Thymus (tissue), 11 donors: ENCODE measurements at regions not wholly inside any gene's neighbourhood (a gene's known extent, or its start where the extent isn't known, plus 50 kb on each side); places are given as distances from the start of the nearest gene placed in this dataset.

ENCODE experiments used
- DNase-seq, 9 donors: peaks; one replicate each; pipeline ENCODE4 v3.0.0-alpha.2; 2013; ENCODE audit warnings: low spot score in 9 of 9, low read depth in 6 of 9, missing footprints in 1 of 9
- H3K27ac ChIP-seq, 2 donors: one replicate each; pipeline ENCODE4 v1.5.1; 2013; ENCODE audit warnings: control low read depth in 1 of 2, low read depth in 1 of 2, low read length in 1 of 2, mild to moderate bottlenecking in 1 of 2, moderate library complexity in 1 of 2
- H3K27me3 ChIP-seq, 2 donors: one replicate each; pipeline ENCODE4 v1.5.1; 2013; ENCODE audit warnings: low read length in 1 of 2; ENCODE audit not compliant: control insufficient read depth in 2 of 2, insufficient read depth in 1 of 2
- H3K36me3 ChIP-seq, 2 donors: one replicate each; pipeline ENCODE4 v1.5.1; 2013; ENCODE audit warnings: low read length in 1 of 2, mild to moderate bottlenecking in 1 of 2, moderate library complexity in 1 of 2; ENCODE audit not compliant: control insufficient read depth in 2 of 2, insufficient read depth in 2 of 2
- H3K4me1 ChIP-seq, 2 donors: one replicate each; pipeline ENCODE4 v1.5.1; 2013; ENCODE audit warnings: low read length in 2 of 2; ENCODE audit not compliant: control insufficient read depth in 2 of 2, insufficient read depth in 2 of 2
- H3K4me3 ChIP-seq, 2 donors: one replicate each; pipeline ENCODE4 v1.5.1; 2013; ENCODE audit warnings: low read length in 2 of 2, control low read depth in 1 of 2, mild to moderate bottlenecking in 1 of 2
- H3K9me3 ChIP-seq, 2 donors: one replicate each; pipeline ENCODE4 v1.5.1; 2013; ENCODE audit warnings: low read length in 1 of 2, mild to moderate bottlenecking in 1 of 2; ENCODE audit not compliant: control insufficient read depth in 2 of 2, insufficient read depth in 1 of 2
- WGBS: extraction: QIAGEN DNeasy Blood & Tissue Kit; methylation state at CpG from one replicate; pipeline ENCODE4 v1.1.7; 2013; 5-methylcytosine and 5-hydroxymethylcytosine counted together
- donor health status: healthy.

- H3K9me3 ChIP-seq = no peaks in the 10 kb centered on the region
- H3K36me3 ChIP-seq = no peaks in the 10 kb centered on the region
- DNase-seq = no peak
- 18% methylated on average over 5 of the region's 5 CpGs for WGBS
- no peaks in the 10 kb centered on the region for H3K4me1 ChIP-seq
- no peak overlapping the region for H3K27ac ChIP-seq
- no peak overlapping the region for H3K4me3 ChIP-seq
- H3K27me3 ChIP-seq = no peaks in the 10 kb centered on the region
Observed at GRCh38 chr5:166430491-166431319, 1860.7 kb upstream of the WWC1 start.

DNA sequence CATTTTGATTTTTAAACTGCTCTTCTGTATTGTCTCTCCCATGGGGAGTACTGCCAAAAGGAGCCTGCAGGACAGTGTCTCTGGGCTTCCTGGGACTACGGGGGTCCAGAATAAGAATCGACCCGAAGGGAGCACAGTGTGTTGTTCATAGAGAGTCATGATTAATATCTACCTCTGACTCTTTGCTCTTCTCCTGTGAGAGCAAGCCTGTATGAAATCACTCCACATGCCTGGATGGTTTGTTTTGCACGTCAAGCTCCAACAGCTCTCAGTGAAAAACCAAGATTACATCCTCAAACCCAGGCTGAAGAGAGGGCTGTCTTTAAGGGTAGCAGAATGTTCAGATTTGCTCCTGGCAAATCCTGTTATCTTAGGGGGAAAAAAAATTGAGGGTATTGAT, 1860.0 kb upstream of the WWC1 start:
- Histone ChIP-seq H3K4me1 (no peaks in the 10 kb centered on the region), H3K27me3 (no peaks in the 10 kb centered on the region), H3K9me3 (no peaks in the 10 kb centered on the region), H3K36me3 (no peaks in the 10 kb centered on the region), H3K27ac (no peak overlapping the region), H3K4me3 (no peak overlapping the region)
- 16% methylated on average over 4 of the region's 4 CpGs for WGBS
- no peak for DNase-seq

- Histone ChIP-seq H3K36me3 (no peaks in the 10 kb centered on the region), H3K27ac (no peak overlapping the region), H3K4me3 (no peak overlapping the region), H3K27me3 (no peaks in the 10 kb centered on the region), H3K9me3 (no peaks in the 10 kb centered on the region), H3K4me1 (no peaks in the 10 kb centered on the region)
- WGBS = 79% methylated on average over 5 of the region's 5 CpGs
- no peak for DNase-seq
Observed at GRCh38 chr5:166433679-166434078, 1857.8 kb upstream of the WWC1 start.

GRCh38 chr5:166436872-166437271, 1854.6 kb upstream of the WWC1 start:
- no peak for DNase-seq
- WGBS = 88% methylated on average over 3 of the region's 3 CpGs
- Histone ChIP-seq H3K36me3 (no peaks in the 10 kb centered on the region), H3K4me1 (no peaks in the 10 kb centered on the region), H3K9me3 (no peaks in the 10 kb centered on the region), H3K27me3 (no peaks in the 10 kb centered on the region), H3K4me3 (no peak overlapping the region), H3K27ac (no peak overlapping the region)

GRCh38 chr5:166486348-166486747, 1805.1 kb upstream of the WWC1 start:
- Histone ChIP-seq H3K27ac (no peak overlapping the region), H3K36me3 (no peaks in the 10 kb centered on the region), H3K4me1 (no peaks in the 10 kb centered on the region), H3K9me3 (peaks cover 0 to 4% of the 10 kb centered on the region in 2 donors), H3K4me3 (no peak overlapping the region), H3K27me3 (no peaks in the 10 kb centered on the region)
- 95% methylated on average over 3 of the region's 3 CpGs for WGBS
- no peak for DNase-seq

GRCh38 chr5:166488560-166488959, 1802.9 kb upstream of the WWC1 start:
- 83% methylated on average over 3 of the region's 3 CpGs for WGBS
- Histone ChIP-seq H3K4me1 (no peaks in the 10 kb centered on the region), H3K4me3 (no peak overlapping the region), H3K36me3 (no peaks in the 10 kb centered on the region), H3K9me3 (peaks cover 0 to 4% of the 10 kb centered on the region in 2 donors), H3K27me3 (no peaks in the 10 kb centered on the region), H3K27ac (no peak overlapping the region)
- DNase-seq = no peak

GRCh38 chr5:166493040-166493439, 1798.4 kb upstream of the WWC1 start:
- Histone ChIP-seq H3K4me1 (no peaks in the 10 kb centered on the region), H3K27ac (no peak overlapping the region)
- DNase-seq = no peak

GRCh38 chr5:166493612-166494011, 1797.8 kb upstream of the WWC1 start:
- no peak for DNase-seq
- no peak overlapping the region for H3K27ac ChIP-seq
- H3K9me3 ChIP-seq = no peaks in the 10 kb centered on the region
- WGBS = 91% methylated on average over 7 of the region's 7 CpGs
- no peaks in the 10 kb centered on the region for H3K27me3 ChIP-seq
- no peaks in the 10 kb centered on the region for H3K4me1 ChIP-seq
- no peaks in the 10 kb centered on the region for H3K36me3 ChIP-seq
- no peak overlapping the region for H3K4me3 ChIP-seq

More at GRCh38 chr5:166493040-166493439, 1798.4 kb upstream of the WWC1 start:
- H3K4me3 ChIP-seq = no peak overlapping the region
- H3K27me3 ChIP-seq = no peaks in the 10 kb centered on the region
- WGBS = 81% methylated on average over 2 of the region's 2 CpGs
- no peaks in the 10 kb centered on the region for H3K36me3 ChIP-seq
- no peaks in the 10 kb centered on the region for H3K9me3 ChIP-seq

DNA sequence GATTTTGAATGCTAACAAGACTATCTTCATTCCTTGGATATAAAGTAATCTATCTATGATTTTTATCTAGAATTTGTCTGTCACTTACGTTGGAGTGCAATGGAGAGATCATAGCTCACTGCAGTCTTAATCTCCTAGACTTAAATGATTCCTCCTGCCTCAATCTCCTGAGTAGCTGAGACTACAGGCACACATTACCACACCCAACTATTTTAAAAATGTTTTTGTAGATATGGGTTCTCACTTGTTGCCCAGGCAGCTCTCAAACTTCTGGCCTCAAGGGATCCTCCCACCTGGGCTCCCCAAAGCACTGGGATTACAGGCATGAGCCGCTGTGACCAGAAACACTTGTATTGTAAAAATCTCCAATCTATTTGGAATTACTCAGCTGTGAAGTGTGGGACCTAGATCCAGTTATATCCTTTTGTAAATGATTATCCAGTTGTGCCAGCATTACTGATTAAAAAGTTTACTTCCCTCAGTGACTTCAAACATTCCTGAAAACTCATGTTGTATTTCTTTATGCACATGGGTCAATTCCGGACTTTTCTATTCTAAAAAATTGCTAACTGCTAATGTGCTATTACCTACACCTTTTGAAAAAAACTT, 1793.8 kb upstream of the WWC1 start:
- H3K4me3 ChIP-seq = no peak overlapping the region
- H3K36me3 ChIP-seq = no peaks in the 10 kb centered on the region
- WGBS = 62% methylated on average over 3 of the region's 3 CpGs
- H3K27ac ChIP-seq = no peak overlapping the region
- H3K9me3 ChIP-seq = no peaks in the 10 kb centered on the region
- H3K4me1 ChIP-seq = no peaks in the 10 kb centered on the region
- DNase-seq = no peak
- no peaks in the 10 kb centered on the region for H3K27me3 ChIP-seq
